Muscle of leg (tissue), 3 donors: ENCODE measurements at regions not wholly inside any gene's neighbourhood (a gene's known extent, or its start where the extent isn't known, plus 50 kb on each side); places are given as distances from the start of the nearest gene placed in this dataset.

Experiments used
- DNase-seq: peaks from one replicate; pipeline ENCODE4 v3.0.0; 2013
- H3K27ac ChIP-seq: one replicate; pipeline ENCODE4 v1.5.1; 2013; ENCODE audit warnings: mild to moderate bottlenecking, low read length, control low read depth
- H3K27me3 ChIP-seq: one replicate; pipeline ENCODE4 v1.6.1; 2013; ENCODE audit warnings: low read length; ENCODE audit not compliant: control insufficient read depth, insufficient read depth
- H3K36me3 ChIP-seq: one replicate; pipeline ENCODE4 v1.6.1; 2013; ENCODE audit warnings: low read length; ENCODE audit not compliant: control insufficient read depth, insufficient read depth
- H3K4me1 ChIP-seq: one replicate; pipeline ENCODE4 v1.6.1; 2013; ENCODE audit warnings: low read length; ENCODE audit not compliant: control insufficient read depth, insufficient read depth
- H3K4me3 ChIP-seq: one replicate; pipeline ENCODE4 v1.5.1; 2013; ENCODE audit warnings: low read length, control low read depth
- H3K9me3 ChIP-seq: replicated peaks from 2 replicates; pipeline ENCODE4 v1.6.1; 2013; ENCODE audit warnings: low read depth, low read length; ENCODE audit not compliant: control insufficient read depth
- WGBS: methylation state at CpG from one replicate; pipeline ENCODE4 v1.1.5; 2013; ENCODE audit warnings: missing lambda C conversion rate; ENCODE audit not compliant: insufficient coverage; 5-methylcytosine and 5-hydroxymethylcytosine counted together

- H3K27me3 ChIP-seq: no peaks in the 10 kb centered on the region
- no peaks in the 10 kb centered on the region for H3K4me1 ChIP-seq
- no peak overlapping the region for H3K27ac ChIP-seq
- no peak overlapping the region for H3K4me3 ChIP-seq
- H3K9me3 ChIP-seq: no peaks in the 10 kb centered on the region
- no peak for DNase-seq
- H3K36me3 ChIP-seq: no peaks in the 10 kb centered on the region
These were observed 166.3 kb upstream of the TRHDE start for GRCh38 chr12:72105849-72106248.

GRCh38 chr12:72110937-72111650 lies 161.1 kb upstream of the TRHDE start:
- Histone ChIP-seq H3K27ac (no peak overlapping the region), H3K4me1 (no peaks in the 10 kb centered on the region), H3K4me3 (no peak overlapping the region), H3K27me3 (no peaks in the 10 kb centered on the region), H3K36me3 (no peaks in the 10 kb centered on the region), H3K9me3 (no peaks in the 10 kb centered on the region)
- no CpG with 5 or more reads among the region's 5 CpGs for WGBS
- DNase-seq: peak; percentile 7

DNA sequence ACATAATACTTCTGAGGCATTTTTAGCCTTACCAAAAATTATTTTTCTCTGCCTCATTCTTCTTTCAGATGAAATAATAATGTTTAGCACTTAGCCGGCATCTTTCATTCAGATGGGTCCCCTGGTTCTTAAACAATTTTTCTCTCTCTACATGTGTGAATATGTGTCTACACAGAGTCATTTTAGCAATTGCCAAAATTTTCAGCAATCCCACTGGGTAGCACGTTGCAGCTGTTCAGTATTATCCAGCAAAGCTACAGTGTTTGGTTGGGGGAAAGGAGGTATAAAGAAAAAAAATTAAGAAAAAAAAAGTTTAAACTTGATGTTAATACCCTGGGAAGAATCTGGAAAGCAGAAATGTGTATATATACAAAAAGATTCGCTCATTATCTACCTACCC lies 160.5 kb upstream of the TRHDE start:
- no peaks in the 10 kb centered on the region for H3K4me1 ChIP-seq
- no peak overlapping the region for H3K4me3 ChIP-seq
- H3K9me3 ChIP-seq: no peaks in the 10 kb centered on the region
- H3K27me3 ChIP-seq: no peaks in the 10 kb centered on the region
- peak; percentile 63 for DNase-seq
- H3K36me3 ChIP-seq: no peaks in the 10 kb centered on the region
- WGBS: no CpG with 5 or more reads among the region's 3 CpGs
- H3K27ac ChIP-seq: no peak overlapping the region

- no peaks in the 10 kb centered on the region for H3K36me3 ChIP-seq
- no peak overlapping the region for H3K27ac ChIP-seq
- H3K4me1 ChIP-seq: no peaks in the 10 kb centered on the region
- H3K27me3 ChIP-seq: no peaks in the 10 kb centered on the region
- H3K4me3 ChIP-seq: no peak overlapping the region
- no CpG with 5 or more reads among the region's 1 CpG for WGBS
- no peaks in the 10 kb centered on the region for H3K9me3 ChIP-seq
- no peak for DNase-seq
These were observed 138.6 kb upstream of the TRHDE start for GRCh38 chr12:72133497-72134055.

DNA sequence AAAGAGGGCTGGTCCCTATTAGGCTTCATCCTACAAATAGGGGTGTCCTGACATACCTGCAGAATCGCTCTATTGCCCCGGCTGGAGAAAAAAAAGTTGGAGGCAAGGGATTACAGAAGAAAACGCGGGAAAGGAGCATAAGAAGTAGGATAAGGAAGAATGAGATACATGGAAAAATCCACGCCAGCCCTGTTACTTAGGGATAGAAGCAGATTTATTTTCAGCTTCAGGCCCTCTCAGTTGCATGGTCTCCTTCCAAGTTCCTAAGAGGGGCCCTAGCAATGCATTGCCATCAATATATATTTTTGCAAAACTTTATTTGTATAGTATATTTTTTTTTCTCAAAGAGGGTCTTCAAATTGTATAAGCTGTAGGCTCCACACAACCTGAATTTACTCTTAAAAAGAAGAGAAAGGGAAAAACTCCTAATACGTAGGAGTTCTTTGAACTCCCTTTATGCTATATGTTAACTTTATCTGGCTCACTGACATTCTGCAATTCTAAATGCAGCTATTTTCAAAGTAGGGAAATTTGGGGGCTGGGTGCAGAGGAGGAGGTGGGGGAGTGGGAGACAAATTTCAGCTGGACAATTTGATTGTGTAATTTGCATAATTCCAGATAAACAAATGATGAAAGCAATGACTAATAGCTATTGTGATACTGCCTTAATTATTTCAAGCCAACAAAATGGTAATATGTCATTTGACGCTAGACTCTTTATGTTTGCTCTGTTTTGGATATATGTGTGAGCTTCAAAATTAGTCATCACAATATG lies 137.7 kb upstream of the TRHDE start:
- Histone ChIP-seq H3K9me3 (no peaks in the 10 kb centered on the region), H3K27ac (no peak overlapping the region), H3K27me3 (no peaks in the 10 kb centered on the region), H3K4me1 (no peaks in the 10 kb centered on the region), H3K36me3 (no peaks in the 10 kb centered on the region), H3K4me3 (no peak overlapping the region)
- peak; percentile 4 for DNase-seq
- WGBS: 44% methylated on average over 5 of the region's 7 CpGs

- peak; percentile 21 for DNase-seq
- no peaks in the 10 kb centered on the region for H3K36me3 ChIP-seq
- no peaks in the 10 kb centered on the region for H3K9me3 ChIP-seq
- H3K27me3 ChIP-seq: no peaks in the 10 kb centered on the region
- no peaks in the 10 kb centered on the region for H3K4me1 ChIP-seq
- no peak overlapping the region for H3K4me3 ChIP-seq
- no peak overlapping the region for H3K27ac ChIP-seq
- WGBS: no CpG with 5 or more reads among the region's 2 CpGs
These were observed 137.2 kb upstream of the TRHDE start for GRCh38 chr12:72135021-72135301.

GRCh38 chr12:72136792-72137191 lies 135.4 kb upstream of the TRHDE start:
- no peaks in the 10 kb centered on the region for H3K27me3 ChIP-seq
- H3K9me3 ChIP-seq: no peaks in the 10 kb centered on the region
- DNase-seq: no peak
- H3K36me3 ChIP-seq: no peaks in the 10 kb centered on the region
- H3K4me3 ChIP-seq: no peak overlapping the region
- no peak overlapping the region for H3K27ac ChIP-seq
- no peaks in the 10 kb centered on the region for H3K4me1 ChIP-seq
- 100% methylated on average over 3 of the region's 5 CpGs for WGBS

GRCh38 chr12:72139411-72139810 lies 132.8 kb upstream of the TRHDE start:
- Histone ChIP-seq H3K9me3 (no peaks in the 10 kb centered on the region), H3K27ac (no peak overlapping the region), H3K27me3 (no peaks in the 10 kb centered on the region), H3K4me1 (no peaks in the 10 kb centered on the region), H3K36me3 (no peaks in the 10 kb centered on the region), H3K4me3 (no peak overlapping the region)
- no peak for DNase-seq
- WGBS: no CpG with 5 or more reads among the region's 4 CpGs

DNA sequence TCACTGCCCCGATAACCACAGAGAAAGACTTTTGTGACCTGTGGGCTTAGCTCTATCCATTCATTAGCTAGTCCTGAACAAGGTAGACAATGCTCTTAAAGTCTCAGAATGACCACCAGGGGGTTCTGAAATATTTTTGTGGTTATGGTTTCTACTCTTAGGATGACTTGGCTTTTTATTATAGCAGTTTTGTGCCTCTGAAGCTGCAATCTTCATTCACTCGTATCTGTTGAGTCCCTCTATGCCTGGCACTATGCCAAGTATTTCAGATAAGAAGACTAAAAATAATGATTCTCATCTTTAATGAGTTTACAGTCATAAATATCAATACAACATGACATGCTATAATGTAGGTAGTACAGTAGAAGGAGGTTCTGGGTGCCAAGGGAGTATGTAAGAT lies 130.8 kb upstream of the TRHDE start:
- Histone ChIP-seq H3K27me3 (no peaks in the 10 kb centered on the region), H3K4me1 (no peaks in the 10 kb centered on the region)
- no CpG with 5 or more reads among the region's 2 CpGs for WGBS

DNA sequence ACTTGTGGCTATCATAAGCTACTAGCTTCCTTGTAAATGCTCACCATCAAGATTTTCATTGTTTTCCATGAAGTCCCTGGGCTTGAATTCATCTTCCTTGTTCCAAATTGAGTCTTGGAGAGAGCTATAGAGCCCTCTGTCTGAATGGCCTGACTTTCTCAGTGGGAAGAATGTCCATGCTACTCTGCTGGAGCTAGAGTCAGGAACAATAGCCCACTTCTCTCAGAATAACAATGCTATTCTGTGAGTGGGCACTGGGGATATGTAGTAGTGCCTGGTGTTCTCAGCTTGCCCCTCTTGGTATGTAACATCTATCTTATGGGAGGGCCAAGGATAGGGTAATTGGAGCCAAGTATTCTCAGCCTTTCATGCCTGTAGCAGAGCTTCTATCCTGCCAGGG lies 127.6 kb upstream of the TRHDE start:
- H3K27ac ChIP-seq: no peak overlapping the region
- no peaks in the 10 kb centered on the region for H3K4me1 ChIP-seq
- no peaks in the 10 kb centered on the region for H3K9me3 ChIP-seq
- H3K27me3 ChIP-seq: no peaks in the 10 kb centered on the region
- no peaks in the 10 kb centered on the region for H3K36me3 ChIP-seq
- H3K4me3 ChIP-seq: no peak overlapping the region
- no peak for DNase-seq

More for the DNA sequence above, 130.8 kb upstream of the TRHDE start:
- Histone ChIP-seq H3K36me3 (no peaks in the 10 kb centered on the region), H3K4me3 (no peak overlapping the region), H3K27ac (no peak overlapping the region), H3K9me3 (no peaks in the 10 kb centered on the region)
- DNase-seq: no peak
